GM12872 (cell line): ENCODE measurements at regions not wholly inside any gene's neighbourhood (a gene's known extent, or its start where the extent isn't known, plus 50 kb on each side); places are given as distances from the start of the nearest gene placed in this dataset.

Experiments
- TF ChIP-seq, protein P1 (sequence below): IDR thresholded peaks from 3 replicates; pipeline ENCODE4 v1.5.1; 2011; ENCODE audit warnings: low read depth, mild to moderate bottlenecking, low read length, moderate library complexity; ENCODE audit not compliant: insufficient read depth

GRCh38 chr14:71245659-71246361, 338.6 kb downstream of the PCNX1 start:
- TF ChIP-seq, protein P1, sequence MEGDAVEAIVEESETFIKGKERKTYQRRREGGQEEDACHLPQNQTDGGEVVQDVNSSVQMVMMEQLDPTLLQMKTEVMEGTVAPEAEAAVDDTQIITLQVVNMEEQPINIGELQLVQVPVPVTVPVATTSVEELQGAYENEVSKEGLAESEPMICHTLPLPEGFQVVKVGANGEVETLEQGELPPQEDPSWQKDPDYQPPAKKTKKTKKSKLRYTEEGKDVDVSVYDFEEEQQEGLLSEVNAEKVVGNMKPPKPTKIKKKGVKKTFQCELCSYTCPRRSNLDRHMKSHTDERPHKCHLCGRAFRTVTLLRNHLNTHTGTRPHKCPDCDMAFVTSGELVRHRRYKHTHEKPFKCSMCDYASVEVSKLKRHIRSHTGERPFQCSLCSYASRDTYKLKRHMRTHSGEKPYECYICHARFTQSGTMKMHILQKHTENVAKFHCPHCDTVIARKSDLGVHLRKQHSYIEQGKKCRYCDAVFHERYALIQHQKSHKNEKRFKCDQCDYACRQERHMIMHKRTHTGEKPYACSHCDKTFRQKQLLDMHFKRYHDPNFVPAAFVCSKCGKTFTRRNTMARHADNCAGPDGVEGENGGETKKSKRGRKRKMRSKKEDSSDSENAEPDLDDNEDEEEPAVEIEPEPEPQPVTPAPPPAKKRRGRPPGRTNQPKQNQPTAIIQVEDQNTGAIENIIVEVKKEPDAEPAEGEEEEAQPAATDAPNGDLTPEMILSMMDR = no peak

DNA sequence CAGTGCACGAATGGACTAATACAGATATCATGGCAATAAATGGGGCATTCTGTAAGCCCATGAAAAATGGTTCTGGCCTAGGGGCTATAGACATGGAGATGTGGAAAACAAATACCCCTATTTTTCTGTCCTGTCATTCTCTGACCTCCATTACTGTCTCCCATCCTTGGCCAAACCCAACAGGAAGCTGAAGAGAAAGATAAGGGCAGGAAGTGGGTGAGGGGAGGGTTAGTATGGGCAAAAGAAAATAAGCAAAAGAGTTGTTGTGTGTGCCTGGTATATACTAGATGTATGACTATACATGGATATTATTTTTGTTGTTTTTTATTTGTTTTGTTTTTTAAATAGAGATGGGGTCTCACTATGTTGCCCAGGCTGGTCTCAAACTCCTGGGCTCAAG, 339.3 kb downstream of the PCNX1 start:
- TF ChIP-seq, protein P1 = no peak

GRCh38 chr14:71247106-71247505, 339.8 kb downstream of the PCNX1 start:
- TF ChIP-seq, protein P1 = no peak

GRCh38 chr14:71248194-71248593, 340.9 kb downstream of the PCNX1 start:
- TF ChIP-seq, protein P1 = no peak

DNA sequence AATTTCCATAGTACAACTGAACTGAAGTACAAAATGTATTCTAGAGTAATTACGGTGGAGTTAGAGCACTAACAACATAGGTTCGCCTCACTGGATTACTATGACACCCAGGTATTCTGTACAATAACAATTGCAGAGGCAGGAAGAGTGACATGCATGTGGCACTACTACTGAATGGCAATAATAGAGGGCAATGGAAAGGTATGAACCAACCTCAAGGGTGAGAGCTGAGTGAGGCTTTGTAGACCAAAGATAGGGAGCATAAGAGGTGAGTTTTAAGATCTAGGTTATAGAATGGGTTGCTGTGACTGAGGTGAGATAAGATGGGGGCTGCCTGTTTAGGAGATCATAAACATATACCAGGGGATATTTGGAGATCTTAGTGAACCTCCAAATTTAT, 343.1 kb downstream of the PCNX1 start:
- TF ChIP-seq, protein P1 = no peak

- TF ChIP-seq, protein P1 = no peak
Measured at GRCh38 chr14:71250791-71251190, 343.5 kb downstream of the PCNX1 start.

DNA sequence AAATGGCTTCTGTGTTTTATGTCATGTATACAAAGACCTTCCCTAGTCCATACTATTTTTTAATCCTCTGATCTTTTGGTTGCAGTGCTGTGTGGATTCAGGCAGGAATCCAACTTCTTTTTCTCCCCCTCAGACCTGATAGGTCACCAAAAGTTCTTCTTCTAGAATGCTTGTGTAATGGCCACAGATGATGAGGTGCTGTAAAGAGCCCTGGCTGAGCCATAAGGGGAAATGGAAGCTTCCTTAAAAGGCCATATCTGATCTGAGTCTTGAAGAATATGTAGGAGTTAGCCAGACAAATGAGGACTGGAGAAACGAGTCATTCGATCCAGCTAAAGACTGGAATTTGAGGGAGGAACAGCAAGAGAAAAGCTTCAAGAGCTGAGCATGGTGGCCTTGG, 353.9 kb downstream of the PCNX1 start:
- TF ChIP-seq, protein P1 = no peak
